PC-9 (cell line): ENCODE measurements at regions not wholly inside any gene's neighbourhood (a gene's known extent, or its start where the extent isn't known, plus 50 kb on each side); places are given as distances from the start of the nearest gene placed in this dataset.

Experiments used
- BruUV-seq: library from RNA; stranded (reverse); fragments of 400-500 nt; replicated peaks from 2 replicates; lab custom pipeline; 2021; lab: Mats Ljungman, UMichigan
- CTCF ChIA-PET: fragments of 300-600 bp; sonication (Branson Sonifier 250); formaldehyde crosslinking; loops from one replicate; lab custom pipeline; 2022; ENCODE audit warnings: antibody characterized with exemption; lab: Charles Lee
- POLR2A ChIA-PET: fragments of 300-600 bp; sonication (Branson Sonifier 250); formaldehyde crosslinking; loops from one replicate; lab custom pipeline; 2022; ENCODE audit warnings: antibody characterized with exemption; ENCODE audit not compliant: unreplicated experiment; lab: Charles Lee
- DNase-seq, 2 experiments: peaks; one replicate each; pipeline versions ENCODE4 v3.0.0 to v3.0.0-alpha.2; 2015 to 2022; ENCODE audit warnings: mixed read lengths in 1 of 2
- H2AFZ ChIP-seq: fragments of 200-600 bp; sonication (generic); 2 replicates; pipeline ENCODE4 v1.8.1; 2017; ENCODE audit warnings: antibody characterized with exemption
- H3F3A ChIP-seq: fragments of 200-600 bp; sonication (generic); 2 replicates; pipeline ENCODE4 v1.8.1; 2017; ENCODE audit warnings: antibody characterized with exemption, mild to moderate bottlenecking, low read depth; ENCODE audit not compliant: insufficient read depth
- H3K27ac ChIP-seq: fragments of 200-600 bp; sonication (generic); 2 replicates; pipeline ENCODE4 v1.6.1; 2016; ENCODE audit warnings: mixed run types
- H3K27me3 ChIP-seq: fragments of 200-600 bp; sonication (generic); 2 replicates; pipeline ENCODE4 v1.6.1; 2016; ENCODE audit warnings: low read depth, mixed run types; ENCODE audit not compliant: insufficient read depth
- H3K36me3 ChIP-seq: fragments of 200-600 bp; sonication (generic); 2 replicates; pipeline ENCODE4 v1.6.1; 2016; ENCODE audit warnings: low read depth, mixed run types
- H3K4me1 ChIP-seq: fragments of 200-600 bp; sonication (generic); replicated peaks from 2 replicates; pipeline ENCODE4 v1.6.1; 2016; ENCODE audit warnings: mixed run types; ENCODE audit not compliant: insufficient read depth
- H3K4me2 ChIP-seq: fragments of 200-600 bp; sonication (generic); 2 replicates; pipeline ENCODE4 v1.6.1; 2017; ENCODE audit warnings: mixed run types
- H3K4me3 ChIP-seq: fragments of 200-600 bp; sonication (generic); 2 replicates; pipeline ENCODE4 v1.6.1; 2016; ENCODE audit warnings: mixed run types
- H3K79me2 ChIP-seq: fragments of 200-600 bp; sonication (generic); 2 replicates; pipeline ENCODE4 v1.6.1; 2017; ENCODE audit warnings: low read depth, mixed run types
- H3K9me2 ChIP-seq: fragments of 200-600 bp; sonication (generic); 2 replicates; pipeline ENCODE4 v1.8.1; 2017; ENCODE audit warnings: mild to moderate bottlenecking; ENCODE audit not compliant: insufficient read depth
- H3K9me3 ChIP-seq: fragments of 200-600 bp; sonication (generic); 2 replicates; pipeline ENCODE4 v1.8.1; 2016; ENCODE audit warnings: low read depth; ENCODE audit not compliant: insufficient read depth
- H4K20me1 ChIP-seq: fragments of 200-600 bp; sonication (generic); 2 replicates; pipeline ENCODE4 v1.8.1; 2017; ENCODE audit not compliant: insufficient read depth
- EZH2 ChIP-seq: fragments of 200-600 bp; sonication (generic); IDR thresholded peaks from 2 replicates; pipeline ENCODE4 v1.8.0; 2017; ENCODE audit warnings: antibody characterized with exemption, low read depth
- intact Hi-C: fragments of 100-400 bp; cut with micrococcal nuclease; formaldehyde crosslinking; loops from one replicate; pipeline ENCODE4 v1.10.0; 2022; ENCODE audit not compliant: unreplicated experiment
- TF ChIP-seq, protein P1 (sequence below): fragments of 200-600 bp; sonication (generic); conservative IDR thresholded peaks from 2 replicates; pipeline ENCODE4 v1.6.1; 2017; ENCODE audit warnings: mixed run types, antibody characterized with exemption, mild to moderate bottlenecking, moderate library complexity

DNA sequence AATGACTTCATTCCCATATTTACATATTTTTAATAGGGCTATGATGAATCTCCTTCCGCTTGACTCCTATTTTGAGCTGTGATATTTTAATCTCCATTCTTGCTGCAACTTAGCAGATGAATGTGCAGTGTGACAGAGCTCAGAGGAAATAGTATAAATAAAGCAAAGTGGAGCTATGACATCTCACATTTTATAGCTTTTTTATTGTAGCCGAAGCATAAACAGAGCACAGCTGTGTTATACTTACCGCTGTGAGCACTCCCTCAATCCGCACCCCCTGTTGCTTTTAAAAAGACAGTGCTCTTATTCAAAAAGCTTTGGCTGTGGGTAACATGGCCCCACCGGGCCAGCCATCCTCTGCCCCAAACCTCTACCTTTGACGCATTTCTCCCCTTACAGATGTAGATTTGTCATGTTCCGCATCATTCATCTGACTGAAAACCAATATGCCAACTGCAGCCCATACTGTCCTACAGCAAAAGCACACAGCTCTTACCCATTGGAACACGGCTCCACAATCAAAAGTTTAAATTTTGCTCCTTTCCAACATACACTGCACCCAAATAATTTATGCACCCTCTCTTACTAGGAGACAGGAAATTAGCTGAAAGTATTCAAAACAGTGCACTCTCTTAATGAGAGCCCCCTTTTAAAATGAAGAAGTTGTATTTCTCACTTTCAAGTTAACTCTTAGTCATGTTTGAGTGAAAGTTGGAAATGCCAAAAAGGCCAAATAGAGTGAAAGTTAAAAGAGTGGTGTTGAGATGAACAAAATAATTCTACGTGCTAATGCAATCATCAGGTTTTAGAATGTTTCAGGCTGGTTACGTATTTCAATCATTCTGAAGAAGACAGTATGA, 429.3 kb upstream of the SOX5 start:
- no peaks in the 10 kb centered on the region for H3K79me2 ChIP-seq
- no peak overlapping the region for H3K4me3 ChIP-seq
- H3K27ac ChIP-seq, result no peak overlapping the region
- H3K9me2 ChIP-seq, result no peaks in the 10 kb centered on the region
- ChIA-PET CTCF (no interaction called here), POLR2A (no interaction called here)
- BruUV-seq, result no TSS peak
- H3K4me2 ChIP-seq, result no peak overlapping the region
- H2AFZ ChIP-seq, result no peak overlapping the region
- H4K20me1 ChIP-seq, result no peaks in the 10 kb centered on the region
- H3F3A ChIP-seq, result no peaks in the 10 kb centered on the region
- peaks cover 15% of the 10 kb centered on the region; the same call in 1 of the 2 replicates for H3K27me3 ChIP-seq
- no peaks in the 10 kb centered on the region for H3K9me3 ChIP-seq
- no peaks in the 10 kb centered on the region for H3K4me1 ChIP-seq
- DNase-seq, result no peak
- intact Hi-C loops, result no loop called here
- no peak for TF ChIP-seq EZH2
- TF ChIP-seq, protein P1, sequence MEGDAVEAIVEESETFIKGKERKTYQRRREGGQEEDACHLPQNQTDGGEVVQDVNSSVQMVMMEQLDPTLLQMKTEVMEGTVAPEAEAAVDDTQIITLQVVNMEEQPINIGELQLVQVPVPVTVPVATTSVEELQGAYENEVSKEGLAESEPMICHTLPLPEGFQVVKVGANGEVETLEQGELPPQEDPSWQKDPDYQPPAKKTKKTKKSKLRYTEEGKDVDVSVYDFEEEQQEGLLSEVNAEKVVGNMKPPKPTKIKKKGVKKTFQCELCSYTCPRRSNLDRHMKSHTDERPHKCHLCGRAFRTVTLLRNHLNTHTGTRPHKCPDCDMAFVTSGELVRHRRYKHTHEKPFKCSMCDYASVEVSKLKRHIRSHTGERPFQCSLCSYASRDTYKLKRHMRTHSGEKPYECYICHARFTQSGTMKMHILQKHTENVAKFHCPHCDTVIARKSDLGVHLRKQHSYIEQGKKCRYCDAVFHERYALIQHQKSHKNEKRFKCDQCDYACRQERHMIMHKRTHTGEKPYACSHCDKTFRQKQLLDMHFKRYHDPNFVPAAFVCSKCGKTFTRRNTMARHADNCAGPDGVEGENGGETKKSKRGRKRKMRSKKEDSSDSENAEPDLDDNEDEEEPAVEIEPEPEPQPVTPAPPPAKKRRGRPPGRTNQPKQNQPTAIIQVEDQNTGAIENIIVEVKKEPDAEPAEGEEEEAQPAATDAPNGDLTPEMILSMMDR, result no peak
- no peaks in the 10 kb centered on the region for H3K36me3 ChIP-seq

DNA sequence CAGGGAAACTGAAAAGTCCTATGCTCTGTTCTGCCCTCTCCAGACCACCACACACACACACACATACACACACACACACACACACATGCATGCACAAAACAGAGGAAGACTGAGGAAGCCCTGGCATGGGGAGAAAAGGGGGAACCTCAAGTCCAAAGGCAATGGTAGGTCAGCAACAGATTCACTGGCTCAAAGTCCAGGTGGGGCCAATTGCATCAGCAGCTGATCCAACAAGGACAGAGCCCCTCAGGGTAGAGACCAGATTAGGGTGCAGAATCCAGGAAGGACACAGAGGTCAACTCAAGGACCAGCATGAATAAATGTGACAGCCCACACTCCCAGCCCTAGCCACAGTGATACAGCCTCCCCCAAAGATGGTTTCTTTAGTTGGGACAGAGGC, 425.0 kb upstream of the SOX5 start:
- Histone ChIP-seq H3K4me2 (no peak overlapping the region), H3K9me2 (no peaks in the 10 kb centered on the region), H3K9me3 (no peaks in the 10 kb centered on the region), H4K20me1 (no peaks in the 10 kb centered on the region), H3K4me3 (no peak overlapping the region), H3K36me3 (no peaks in the 10 kb centered on the region), H3F3A (no peaks in the 10 kb centered on the region), H3K4me1 (no peaks in the 10 kb centered on the region), H3K27ac (no peak overlapping the region), H2AFZ (no peak overlapping the region), H3K79me2 (no peaks in the 10 kb centered on the region), H3K27me3 (peaks cover 15% of the 10 kb centered on the region; the same call in 1 of the 2 replicates)
- intact Hi-C loops, result no loop called here
- no peak for TF ChIP-seq EZH2
- TF ChIP-seq, protein P1, result no peak
- DNase-seq, result no peak
- BruUV-seq, result no TSS peak
- ChIA-PET CTCF (no interaction called here), POLR2A (no interaction called here)

DNA sequence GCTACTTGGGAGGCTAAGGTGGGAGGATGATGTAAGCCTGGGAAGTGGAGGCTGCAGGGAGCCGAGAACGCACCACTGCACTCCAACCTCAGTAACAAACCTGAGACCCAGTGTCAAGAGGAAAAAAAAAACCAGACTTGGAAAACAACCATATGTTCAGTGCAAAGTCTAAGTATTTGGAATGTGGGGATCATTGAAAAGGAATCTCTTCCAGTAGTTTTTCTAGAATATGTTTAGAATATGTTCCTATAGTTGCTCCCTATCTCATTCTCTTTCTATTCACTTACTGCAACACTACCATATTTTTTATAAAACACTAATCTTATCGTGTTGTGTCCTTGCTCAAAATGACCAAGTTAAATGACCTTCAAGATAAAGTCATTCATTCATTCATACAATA, 423.5 kb upstream of the SOX5 start:
- Histone ChIP-seq H3K9me2 (no peaks in the 10 kb centered on the region), H3K4me1 (no peaks in the 10 kb centered on the region), H3K4me3 (no peak overlapping the region), H3K36me3 (no peaks in the 10 kb centered on the region), H2AFZ (no peak overlapping the region), H4K20me1 (no peaks in the 10 kb centered on the region), H3F3A (no peaks in the 10 kb centered on the region), H3K27ac (no peak overlapping the region), H3K79me2 (no peaks in the 10 kb centered on the region), H3K4me2 (no peak overlapping the region), H3K9me3 (no peaks in the 10 kb centered on the region), H3K27me3 (peaks cover 4% of the 10 kb centered on the region; the same call in 1 of the 2 replicates)
- BruUV-seq, result no TSS peak
- ChIA-PET POLR2A (no interaction called here), CTCF (no interaction called here)
- intact Hi-C loops, result no loop called here
- DNase-seq, result no peak
- no peak for TF ChIP-seq EZH2
- TF ChIP-seq, protein P1, result no peak
